IPS DF 6.9 (cell line): ENCODE measurements at regions not wholly inside any gene's neighbourhood (a gene's known extent, or its start where the extent isn't known, plus 50 kb on each side); places are given as distances from the start of the nearest gene placed in this dataset.
A peak's percentile ranks its signal among the peaks of the same experiment; 100 is the strongest.

ENCODE experiments used
- DNase-seq: peaks from one replicate; pipeline ENCODE4 v3.0.0-alpha.2; 2013; ENCODE audit warnings: low read depth, low spot score
- H3K27ac ChIP-seq: one replicate; pipeline ENCODE4 v1.5.1; 2013; ENCODE audit warnings: low read length, control low read depth
- H3K27me3 ChIP-seq: 2 replicates; pipeline ENCODE4 v1.6.1; 2013; ENCODE audit warnings: mild to moderate bottlenecking, low read length; ENCODE audit not compliant: control insufficient read depth, insufficient read depth
- H3K36me3 ChIP-seq: 2 replicates; pipeline ENCODE4 v1.6.1; 2013; ENCODE audit warnings: low read length; ENCODE audit not compliant: control insufficient read depth, insufficient read depth
- H3K4me1 ChIP-seq: 2 replicates; pipeline ENCODE4 v1.6.1; 2013; ENCODE audit warnings: low read length; ENCODE audit not compliant: control insufficient read depth, insufficient read depth
- H3K4me3 ChIP-seq: 2 replicates; pipeline ENCODE4 v1.5.1; 2013; ENCODE audit warnings: mild to moderate bottlenecking, low read length
- H3K9me3 ChIP-seq: 2 replicates; pipeline ENCODE4 v1.6.1; 2013; ENCODE audit warnings: low read length, inconsistent platforms; ENCODE audit not compliant: control insufficient read depth, insufficient read depth
- WGBS: extraction: QIAGEN DNeasy Blood & Tissue Kit; methylation state at CpG from one replicate; pipeline ENCODE4 v1.1.7; 2013; ENCODE audit warnings: mixed read lengths, missing lambda C conversion rate; ENCODE audit not compliant: insufficient read length, insufficient coverage; 5-methylcytosine and 5-hydroxymethylcytosine counted together

DNA sequence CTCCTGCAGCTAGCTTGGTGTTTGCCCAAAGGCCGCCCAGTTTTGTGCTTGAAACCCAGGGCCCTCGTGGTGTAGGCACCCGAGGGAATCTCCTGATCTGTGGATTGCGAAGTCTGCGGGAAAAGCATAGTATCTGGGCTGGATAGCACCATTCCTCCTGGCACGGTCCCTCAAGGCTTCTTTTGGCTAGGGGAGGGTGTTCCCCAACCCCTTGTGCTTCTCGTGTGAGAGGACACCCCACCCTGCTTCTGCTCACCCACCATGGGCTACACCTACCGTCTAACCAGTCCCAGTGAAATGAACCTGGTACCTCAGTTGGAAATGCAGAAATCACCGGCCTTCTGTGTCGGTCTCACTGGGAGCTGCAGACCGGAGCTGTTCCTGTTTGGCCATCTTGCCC, 403.5 kb downstream of the USP25 start:
- no CpG with 5 or more reads among the region's 11 CpGs for WGBS
- H3K9me3 ChIP-seq = no peaks in the 10 kb centered on the region
- H3K27ac ChIP-seq = no peak overlapping the region
- no peak overlapping the region for H3K4me3 ChIP-seq
- DNase-seq = no peak
- H3K36me3 ChIP-seq = no peaks in the 10 kb centered on the region
- no peaks in the 10 kb centered on the region for H3K27me3 ChIP-seq
- H3K4me1 ChIP-seq = no peaks in the 10 kb centered on the region

DNA sequence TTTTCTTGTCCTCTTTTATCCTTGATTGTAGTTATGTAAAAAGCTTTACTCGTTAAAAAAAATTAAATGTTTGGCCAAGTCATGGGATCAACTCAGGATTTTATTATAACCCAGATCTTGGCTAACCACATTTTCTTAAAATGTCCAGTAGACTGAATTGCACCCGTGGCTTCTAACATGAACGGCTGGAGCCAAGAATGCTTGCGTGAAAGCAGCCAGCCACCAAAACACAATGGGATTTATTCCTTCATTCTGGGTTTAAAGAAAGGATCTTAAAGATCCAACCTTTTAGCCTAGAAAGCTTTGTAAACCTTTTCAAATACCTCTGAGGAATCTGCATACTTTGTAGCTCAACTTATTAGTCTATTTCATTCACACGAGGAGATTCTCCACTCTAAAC, 404.4 kb downstream of the USP25 start:
- Histone ChIP-seq H3K9me3 (no peaks in the 10 kb centered on the region), H3K4me1 (no peaks in the 10 kb centered on the region), H3K4me3 (no peak overlapping the region), H3K36me3 (no peaks in the 10 kb centered on the region), H3K27me3 (no peaks in the 10 kb centered on the region), H3K27ac (no peak overlapping the region)
- no peak for DNase-seq
- WGBS = no CpG with 5 or more reads among the region's 5 CpGs

DNA sequence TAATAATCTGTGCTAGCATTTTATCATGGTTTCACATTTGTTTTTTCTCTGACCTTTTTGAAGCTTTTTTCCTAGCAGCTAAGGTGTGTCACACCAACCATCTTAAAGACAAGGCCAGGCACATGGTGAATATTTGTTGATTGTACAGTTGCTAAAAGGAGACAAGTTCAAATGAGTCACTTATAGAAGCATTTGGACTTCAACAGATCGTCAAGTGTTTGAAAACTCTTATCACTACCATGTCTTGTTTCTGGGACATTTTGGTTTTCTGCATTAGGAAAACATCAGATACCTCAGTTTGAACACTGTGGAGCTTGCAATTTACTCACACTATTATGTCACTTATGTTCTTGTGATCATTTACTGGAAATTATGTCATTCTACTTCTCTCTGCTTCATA, 407.3 kb downstream of the USP25 start:
- no peaks in the 10 kb centered on the region for H3K4me1 ChIP-seq
- H3K27ac ChIP-seq = no peak overlapping the region
- no peaks in the 10 kb centered on the region for H3K27me3 ChIP-seq
- H3K4me3 ChIP-seq = no peak overlapping the region
- no CpG with 5 or more reads among the region's 1 CpG for WGBS
- no peak for DNase-seq
- no peaks in the 10 kb centered on the region for H3K9me3 ChIP-seq
- H3K36me3 ChIP-seq = no peaks in the 10 kb centered on the region

DNA sequence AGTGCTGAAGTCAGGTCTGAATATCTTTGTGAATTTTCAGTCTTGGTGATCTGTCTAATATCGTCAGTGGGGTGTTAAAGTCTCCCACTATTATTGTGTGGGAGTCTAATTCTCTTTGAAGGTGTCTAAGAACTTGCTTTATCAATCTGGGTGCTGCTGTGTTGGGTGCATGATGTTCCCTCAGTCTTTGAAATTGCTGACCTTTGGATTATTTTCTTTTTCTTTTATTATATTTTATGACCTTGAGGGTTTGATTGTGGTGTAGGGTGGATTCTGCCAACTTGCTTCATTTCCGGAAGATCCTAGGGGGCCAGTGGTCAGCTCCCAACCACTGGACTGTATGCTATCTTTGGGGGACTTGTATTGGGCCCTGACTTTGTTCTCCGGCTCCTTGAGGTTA, 415.3 kb downstream of the USP25 start:
- peaks cover 1% of the 10 kb centered on the region; the same call in 1 of the 2 replicates for H3K4me1 ChIP-seq
- no peaks in the 10 kb centered on the region for H3K27me3 ChIP-seq
- no peaks in the 10 kb centered on the region for H3K9me3 ChIP-seq
- DNase-seq = no peak
- H3K36me3 ChIP-seq = no peaks in the 10 kb centered on the region
- H3K4me3 ChIP-seq = no peak overlapping the region
- no peak overlapping the region for H3K27ac ChIP-seq
- WGBS = no CpG with 5 or more reads among the region's 3 CpGs

DNA sequence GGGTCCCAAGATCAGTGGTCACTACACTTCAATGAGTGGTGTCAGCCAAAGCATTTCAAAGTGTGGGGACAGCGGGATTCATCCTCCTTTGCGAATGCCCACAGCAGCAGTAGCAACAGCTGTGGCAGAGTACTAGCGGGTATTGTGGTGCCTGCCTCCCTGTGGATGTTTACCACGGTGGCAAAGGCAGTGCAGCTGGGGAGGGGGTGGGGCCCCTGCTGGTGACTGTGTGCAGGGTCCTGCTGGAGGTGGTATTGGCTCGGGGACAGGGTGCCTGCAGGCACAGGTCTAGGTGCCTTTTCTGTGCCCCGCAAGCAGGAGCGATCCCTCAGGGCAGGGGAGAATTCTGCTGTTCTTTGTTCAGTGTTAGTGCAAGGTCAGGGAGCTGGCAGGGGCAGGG, 415.7 kb downstream of the USP25 start:
- no peak overlapping the region for H3K27ac ChIP-seq
- H3K9me3 ChIP-seq = no peaks in the 10 kb centered on the region
- WGBS = no CpG with 5 or more reads among the region's 7 CpGs
- H3K4me3 ChIP-seq = no peak overlapping the region
- H3K4me1 ChIP-seq = peaks cover 1% of the 10 kb centered on the region; the same call in 1 of the 2 replicates
- H3K36me3 ChIP-seq = no peaks in the 10 kb centered on the region
- DNase-seq = no peak
- H3K27me3 ChIP-seq = no peaks in the 10 kb centered on the region

DNA sequence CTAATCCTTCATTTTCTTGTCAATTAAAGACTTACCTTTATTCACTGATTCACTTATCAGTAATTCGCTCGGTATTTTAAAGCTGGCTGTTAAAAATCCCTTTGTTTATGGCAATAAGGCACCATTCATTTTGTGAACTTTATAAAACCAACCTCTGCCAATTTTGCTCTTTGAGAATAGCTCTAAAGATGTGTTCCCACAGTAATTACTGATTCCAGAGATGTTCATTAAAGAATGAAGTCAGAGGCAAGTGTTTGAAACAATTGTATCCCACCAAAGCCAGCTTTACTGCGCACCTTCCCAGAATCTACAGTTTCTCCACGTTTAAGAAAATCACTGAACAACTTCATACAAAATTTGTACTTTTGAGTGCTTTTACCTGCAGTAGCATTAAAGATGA, 424.5 kb downstream of the USP25 start:
- no peaks in the 10 kb centered on the region for H3K9me3 ChIP-seq
- no CpG with 5 or more reads among the region's 4 CpGs for WGBS
- H3K36me3 ChIP-seq = no peaks in the 10 kb centered on the region
- DNase-seq = no peak
- no peak overlapping the region for H3K4me3 ChIP-seq
- no peak overlapping the region for H3K27ac ChIP-seq
- H3K27me3 ChIP-seq = no peaks in the 10 kb centered on the region
- H3K4me1 ChIP-seq = no peaks in the 10 kb centered on the region

DNA sequence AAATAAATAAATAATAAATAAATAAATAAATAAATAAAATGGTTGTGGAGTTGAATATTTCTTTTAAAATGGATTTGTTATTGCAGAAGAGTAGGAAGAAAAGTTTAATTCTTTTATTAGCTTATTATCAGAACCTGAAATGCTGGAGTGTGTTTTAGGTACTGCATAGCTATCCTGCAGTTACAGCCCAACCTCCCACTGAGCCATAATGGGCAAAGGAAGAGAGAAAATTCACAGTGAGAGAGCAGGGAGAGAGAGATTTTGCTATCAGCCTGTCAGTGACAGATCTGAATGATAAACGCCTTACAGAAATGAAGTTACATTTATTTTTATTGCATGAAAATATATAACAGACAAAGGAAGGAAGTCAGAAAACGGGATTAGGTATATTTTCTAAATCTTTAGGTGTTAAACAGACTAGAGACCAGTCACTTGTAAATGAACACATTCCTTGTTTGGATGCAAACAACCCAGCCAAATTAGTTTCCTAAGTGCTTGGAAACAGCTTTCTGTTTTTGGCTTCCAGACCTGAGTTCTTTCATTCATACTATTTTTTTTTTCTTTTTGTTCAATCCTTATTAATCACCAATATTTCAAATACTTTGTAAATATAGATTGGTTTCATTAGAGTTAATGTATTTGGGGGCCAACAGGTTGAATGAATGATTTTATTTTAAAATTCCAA, 425.3 kb downstream of the USP25 start:
- H3K36me3 ChIP-seq = no peaks in the 10 kb centered on the region
- DNase-seq = peak; percentile 7
- no peaks in the 10 kb centered on the region for H3K27me3 ChIP-seq
- H3K4me3 ChIP-seq = no peak overlapping the region
- H3K4me1 ChIP-seq = no peaks in the 10 kb centered on the region
- no peak overlapping the region for H3K27ac ChIP-seq
- H3K9me3 ChIP-seq = no peaks in the 10 kb centered on the region
- WGBS = no CpG with 5 or more reads among the region's 2 CpGs

DNA sequence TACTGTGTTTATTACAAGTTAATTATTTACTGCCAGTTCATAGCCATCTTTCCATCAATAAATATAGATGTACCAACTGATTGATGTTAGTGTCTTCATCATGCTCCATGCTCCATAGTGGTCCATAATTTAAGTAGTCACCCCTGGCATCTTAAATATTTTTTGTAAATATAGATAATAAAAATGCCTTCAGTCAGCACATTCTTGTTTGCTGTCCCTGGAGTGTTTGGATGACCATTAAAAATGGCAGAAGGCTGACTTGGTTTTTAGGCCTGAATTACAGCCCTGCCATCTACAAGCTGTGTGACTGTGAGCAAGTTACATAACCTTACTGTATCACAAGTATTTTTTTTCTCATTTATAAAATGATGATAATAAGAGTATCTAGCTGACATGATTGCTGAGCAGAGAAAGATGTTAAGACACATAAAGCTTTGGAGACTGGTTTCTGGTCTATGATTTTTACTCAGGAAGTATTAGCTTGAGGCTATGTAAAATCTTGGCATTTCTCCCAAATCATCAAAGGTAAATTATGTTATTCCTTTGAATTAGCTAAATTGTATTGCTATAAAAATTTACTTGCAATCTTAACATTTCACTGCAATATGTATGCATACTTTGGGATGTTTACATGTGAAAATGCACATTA, 427.2 kb downstream of the USP25 start:
- H3K9me3 ChIP-seq = no peaks in the 10 kb centered on the region
- H3K27ac ChIP-seq = no peak overlapping the region
- H3K27me3 ChIP-seq = no peaks in the 10 kb centered on the region
- no peaks in the 10 kb centered on the region for H3K4me1 ChIP-seq
- no peak for DNase-seq
- no peak overlapping the region for H3K4me3 ChIP-seq
- no peaks in the 10 kb centered on the region for H3K36me3 ChIP-seq

DNA sequence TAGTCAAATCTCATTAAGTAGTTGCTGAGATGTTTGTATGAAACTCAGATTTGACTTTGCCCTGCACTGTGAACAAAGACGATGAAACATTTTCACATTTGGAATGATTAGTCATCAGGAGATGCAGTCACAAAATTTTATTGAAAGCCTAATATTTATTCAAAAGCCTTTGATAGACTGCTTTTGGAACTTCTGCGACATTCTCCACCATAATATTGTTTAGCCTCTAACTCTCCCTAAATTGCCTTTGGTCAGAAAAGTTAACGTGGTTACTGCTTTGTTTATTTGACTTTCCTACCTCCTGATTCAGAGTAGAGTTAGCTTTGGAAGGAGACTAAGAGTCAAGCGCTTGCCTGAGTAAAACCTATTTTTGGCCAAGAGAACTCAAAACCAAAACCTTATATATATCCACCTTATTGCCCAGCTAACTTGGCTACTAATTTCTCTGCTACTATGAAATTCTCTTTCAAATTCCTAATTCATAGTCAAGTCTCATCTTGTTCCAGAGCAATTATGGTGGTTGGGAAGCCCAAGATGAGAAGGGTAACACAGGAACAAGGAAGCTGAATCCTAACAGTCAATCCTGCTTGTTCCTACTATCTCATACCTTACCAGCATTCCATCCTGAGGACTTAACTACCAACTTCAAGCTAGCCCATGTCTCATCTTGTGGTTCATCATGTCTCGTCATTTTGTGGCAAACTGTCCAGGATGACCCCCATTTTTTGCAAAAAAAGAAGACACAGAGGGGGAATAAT, 429.6 kb downstream of the USP25 start:
- Histone ChIP-seq H3K4me1 (no peaks in the 10 kb centered on the region), H3K4me3 (no peak overlapping the region), H3K27me3 (no peaks in the 10 kb centered on the region), H3K27ac (no peak overlapping the region), H3K9me3 (no peaks in the 10 kb centered on the region), H3K36me3 (no peaks in the 10 kb centered on the region)
- no peak for DNase-seq
- WGBS = no CpG with 5 or more reads among the region's 5 CpGs

DNA sequence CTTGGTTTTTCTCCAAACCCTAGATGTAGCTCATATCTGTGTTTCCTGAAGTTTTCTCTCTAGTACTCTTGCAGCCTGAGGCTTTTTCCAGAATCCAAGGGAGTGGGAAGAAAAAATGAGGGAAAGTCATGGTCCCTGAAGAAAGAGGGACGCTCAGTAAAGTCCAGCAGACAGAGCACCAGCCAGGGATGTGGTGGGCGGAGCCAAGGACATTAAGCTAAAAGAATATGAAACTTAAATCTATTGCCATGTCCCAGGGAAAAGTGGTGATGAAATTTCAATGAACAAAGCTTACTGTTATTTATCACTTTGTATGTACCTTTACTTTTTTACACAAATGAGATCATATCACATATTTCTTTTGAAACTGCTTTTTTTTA, 430.2 kb downstream of the USP25 start:
- H3K36me3 ChIP-seq = no peaks in the 10 kb centered on the region
- H3K27ac ChIP-seq = no peak overlapping the region

More for the DNA sequence above, 430.2 kb downstream of the USP25 start:
- no peak for DNase-seq
- no peaks in the 10 kb centered on the region for H3K9me3 ChIP-seq
- H3K27me3 ChIP-seq = no peaks in the 10 kb centered on the region
- no peaks in the 10 kb centered on the region for H3K4me1 ChIP-seq
- no peak overlapping the region for H3K4me3 ChIP-seq
- WGBS = no CpG with 5 or more reads among the region's 2 CpGs
